IPS-NIHi11 (cell line): ENCODE measurements at regions not wholly inside any gene's neighbourhood (a gene's known extent, or its start where the extent isn't known, plus 50 kb on each side); places are given as distances from the start of the nearest gene placed in this dataset.

Source experiments
- DNase-seq: peaks from one replicate; pipeline ENCODE4 v3.0.0; 2012; ENCODE audit warnings: mixed read lengths, low spot score

DNA sequence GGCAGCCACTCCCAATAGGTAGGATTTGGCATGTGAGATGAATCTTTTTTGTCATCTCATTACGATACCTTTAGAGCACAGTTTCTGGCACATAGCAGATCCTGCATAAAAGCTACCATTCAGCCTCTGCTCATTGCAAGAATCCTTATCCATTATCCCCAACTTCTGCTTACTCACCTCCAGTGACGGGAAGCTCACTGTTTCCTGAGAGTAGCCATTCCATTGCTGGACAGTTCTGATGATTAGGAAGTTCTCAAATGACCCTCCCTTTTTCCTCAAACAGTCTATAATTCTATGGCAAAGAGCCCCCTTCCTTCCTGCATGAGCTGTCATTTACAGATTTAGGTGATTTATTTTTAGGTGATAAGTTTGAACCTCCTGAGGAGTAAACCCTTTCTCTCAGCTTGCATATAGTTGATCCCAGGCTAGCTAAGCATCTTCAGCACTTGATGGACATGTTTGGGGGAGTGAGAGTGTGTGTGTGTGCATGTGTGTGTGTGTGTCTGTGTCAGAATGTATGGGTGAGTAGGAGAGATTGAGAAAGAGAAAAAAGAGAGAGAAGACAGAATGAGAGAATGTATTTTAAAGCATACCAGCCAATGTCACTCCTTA lies 109.7 kb downstream of the LSM3 start:
- no peak for DNase-seq

GRCh38 chr3:14288833-14289451 lies 110.3 kb downstream of the LSM3 start:
- no peak for DNase-seq

DNA sequence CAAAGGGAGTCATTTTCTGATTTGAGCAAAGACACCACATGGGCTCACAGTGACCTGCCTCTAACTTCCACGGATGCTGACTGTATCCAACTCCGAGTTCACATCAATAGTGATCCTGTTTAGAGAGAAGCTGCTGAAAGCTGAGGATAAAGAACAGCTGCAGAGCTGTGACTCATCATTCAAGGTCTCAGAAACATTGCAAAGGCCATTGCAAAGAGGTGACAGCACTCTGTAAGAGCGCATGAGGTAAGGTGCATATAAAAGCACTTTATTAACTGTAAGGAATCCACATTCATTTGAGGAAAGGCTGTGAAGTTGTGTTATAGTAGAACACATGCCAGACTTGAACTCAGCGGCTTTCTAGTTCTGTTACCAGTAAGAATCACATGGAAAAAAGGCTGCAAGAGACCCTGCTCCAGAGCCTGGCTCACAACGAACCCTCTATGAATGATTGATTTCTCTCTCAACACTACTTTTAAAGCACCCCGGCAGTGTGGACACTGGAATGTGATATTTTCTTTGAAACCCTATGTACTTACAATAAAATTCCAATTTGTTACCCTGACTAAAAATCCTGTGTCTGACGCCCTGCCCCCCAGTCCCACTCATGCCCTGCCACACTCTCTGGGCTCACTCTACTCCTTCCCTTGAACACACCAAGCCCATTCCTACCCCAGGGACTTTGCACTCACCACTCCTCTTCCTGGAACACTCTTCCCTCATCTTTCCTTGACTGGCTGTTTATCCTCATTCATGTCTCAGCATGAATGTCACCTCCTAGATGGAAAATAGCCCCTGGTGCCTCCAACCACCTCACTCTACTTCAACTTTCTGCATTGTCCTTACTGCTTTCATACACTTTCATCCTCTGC lies 111.2 kb downstream of the LSM3 start:
- DNase-seq = no peak

- DNase-seq = no peak
Measured at GRCh38 chr3:14290631-14291385, 111.6 kb upstream of the SLC6A6 start.

- DNase-seq = no peak
Measured at GRCh38 chr3:14295037-14295436, 107.4 kb upstream of the SLC6A6 start.

DNA sequence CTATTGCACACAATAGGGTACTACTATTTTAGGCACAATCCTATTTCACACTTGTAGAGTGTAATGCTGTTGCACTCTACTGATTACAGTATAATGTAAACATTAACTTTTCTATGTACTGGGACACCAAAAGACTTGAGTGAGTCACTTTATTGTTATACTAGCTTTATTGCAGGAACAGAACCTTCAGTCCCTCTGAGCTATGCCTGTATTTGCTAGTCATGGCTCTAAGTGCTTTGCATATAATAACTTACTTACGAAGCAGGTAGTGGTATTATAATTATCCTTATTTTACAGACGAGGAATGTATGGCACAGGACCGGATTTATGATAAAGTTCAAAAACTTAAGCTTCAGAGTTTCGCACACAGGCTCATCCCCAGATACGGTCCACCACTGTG lies 106.6 kb upstream of the SLC6A6 start:
- DNase-seq = no peak

GRCh38 chr3:14297305-14297704 lies 105.1 kb upstream of the SLC6A6 start:
- no peak for DNase-seq

- no peak for DNase-seq
Measured at GRCh38 chr3:14297784-14298236, 104.6 kb upstream of the SLC6A6 start.

GRCh38 chr3:14298442-14298841 lies 104.0 kb upstream of the SLC6A6 start:
- DNase-seq = no peak

GRCh38 chr3:14298991-14299555 lies 103.3 kb upstream of the SLC6A6 start:
- no peak for DNase-seq

- DNase-seq = no peak
Measured at GRCh38 chr3:14299767-14300166, 102.6 kb upstream of the SLC6A6 start.

DNA sequence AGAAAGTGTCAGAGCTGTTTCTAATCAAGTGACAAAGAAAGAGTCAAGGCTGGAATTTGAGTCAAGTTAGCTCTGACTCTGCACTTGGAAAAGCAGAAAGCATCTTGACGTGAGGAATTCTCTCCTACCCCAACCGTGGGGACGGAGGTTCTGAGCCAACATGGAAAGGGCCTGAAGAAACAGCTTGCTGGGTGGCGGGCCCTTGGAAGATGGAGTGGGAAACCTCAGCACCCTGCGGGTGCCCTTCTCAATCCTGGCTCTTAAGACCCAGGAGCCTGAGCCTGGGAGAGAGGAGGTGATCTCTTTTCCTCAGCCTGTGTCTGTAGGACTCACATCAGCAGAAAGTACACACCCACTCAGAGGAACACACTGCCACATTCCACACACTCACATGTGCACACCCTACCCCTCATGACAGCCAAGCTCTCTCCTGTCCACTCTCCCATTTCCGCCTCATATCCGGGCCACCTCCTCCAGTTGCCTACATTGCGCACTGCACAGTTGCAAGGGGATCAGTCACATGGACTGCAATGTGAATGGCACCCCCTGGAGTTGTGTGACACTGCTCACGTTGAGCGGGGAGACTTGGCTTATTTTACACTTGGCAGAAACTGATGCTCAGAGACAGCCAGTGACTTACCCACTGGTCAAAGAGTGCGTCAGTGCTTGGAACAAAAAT lies 101.5 kb upstream of the SLC6A6 start:
- DNase-seq = no peak

- no peak for DNase-seq
Measured at GRCh38 chr3:14301558-14301957, 100.8 kb upstream of the SLC6A6 start.

DNA sequence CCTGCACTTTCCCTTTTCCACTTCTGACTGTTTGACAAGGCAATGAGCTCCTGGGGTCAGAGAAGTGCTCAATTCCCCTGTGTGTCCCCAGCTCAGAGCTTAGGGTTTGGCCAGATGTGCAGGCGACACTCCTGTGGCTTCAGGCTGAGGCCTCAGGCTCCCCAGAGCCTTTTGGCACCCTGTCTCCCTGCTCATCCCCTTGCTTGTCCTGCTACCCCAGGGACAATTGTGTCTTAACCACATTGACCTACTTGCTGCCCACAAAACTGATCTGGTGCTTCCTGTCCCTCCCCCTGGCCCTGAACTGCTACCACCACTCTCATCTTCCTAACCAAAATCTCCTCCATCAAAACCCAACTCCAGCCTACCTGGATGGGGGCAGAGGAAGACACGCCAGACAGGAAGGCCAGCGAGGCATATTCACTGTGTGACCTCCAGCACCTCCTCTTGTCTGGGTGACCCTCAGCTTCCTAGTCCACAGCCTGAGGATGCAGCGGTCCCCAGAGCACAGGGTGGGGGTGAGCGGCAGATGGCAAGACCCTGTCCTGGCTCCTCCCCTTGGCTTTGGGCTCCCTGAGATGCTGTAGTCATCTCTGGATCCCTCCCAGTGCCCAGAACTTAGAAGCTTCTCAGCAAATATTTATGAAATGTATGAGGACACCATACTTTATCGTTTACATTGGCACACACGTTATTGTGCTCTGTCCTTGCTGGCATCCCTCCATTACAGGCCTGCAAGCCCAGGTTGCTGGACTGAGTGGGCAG lies 98.9 kb upstream of the SLC6A6 start:
- DNase-seq = no peak

- DNase-seq = no peak
Measured at GRCh38 chr3:14304101-14305045, 98.0 kb upstream of the SLC6A6 start.

DNA sequence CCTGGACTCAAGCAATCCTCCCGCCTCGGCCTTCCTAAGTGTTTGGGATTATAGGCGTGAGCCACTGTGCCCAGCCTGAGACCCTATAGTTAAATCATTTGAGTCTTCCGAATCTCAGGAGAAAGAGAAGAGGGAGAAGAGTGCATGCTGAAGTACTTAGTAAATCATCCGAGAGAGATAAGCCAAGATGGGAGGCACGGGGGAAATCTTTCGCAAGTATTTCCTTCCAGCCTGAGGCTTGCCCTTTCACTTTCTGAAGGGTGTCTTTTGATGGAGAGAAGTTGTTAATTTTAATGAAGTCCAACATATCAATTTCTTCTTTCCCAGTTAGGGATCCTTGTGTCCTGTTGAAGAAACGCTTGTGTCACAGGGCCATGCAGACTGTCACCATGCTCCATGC lies 97.1 kb upstream of the SLC6A6 start:
- no peak for DNase-seq

DNA sequence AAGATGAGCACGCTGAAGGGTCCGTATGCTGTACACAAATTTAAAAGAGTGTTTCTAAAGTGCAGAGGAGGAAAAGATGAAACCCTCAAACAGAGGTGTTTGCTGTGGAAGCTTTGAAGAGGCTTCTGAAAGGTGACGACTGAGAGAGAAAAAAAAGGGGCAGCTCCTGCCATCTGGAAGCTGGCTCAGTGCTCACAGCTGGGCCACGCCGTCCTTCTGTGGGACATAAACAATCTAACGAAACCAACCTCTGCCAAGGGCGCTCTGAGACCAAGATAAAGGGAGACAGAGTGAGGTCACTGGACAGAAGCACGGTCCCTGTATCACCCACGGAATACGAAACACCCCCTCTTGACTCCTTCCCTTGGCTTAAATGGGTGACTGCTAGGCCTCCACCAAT lies 96.3 kb upstream of the SLC6A6 start:
- no peak for DNase-seq

- DNase-seq = no peak
Measured at GRCh38 chr3:14307656-14308302, 94.6 kb upstream of the SLC6A6 start.

- no peak for DNase-seq
Measured at GRCh38 chr3:14311729-14312128, 90.7 kb upstream of the SLC6A6 start.
